GM12892 (cell line): ENCODE measurements at regions not wholly inside any gene's neighbourhood (a gene's known extent, or its start where the extent isn't known, plus 50 kb on each side); places are given as distances from the start of the nearest gene placed in this dataset.

Experiments
- POLR2A ChIP-seq: IDR thresholded peaks from 2 replicates; pipeline ENCODE4 v1.6.1; 2011; ENCODE audit warnings: low read depth, low read length, control low read depth
- POLR2AphosphoS5 ChIP-seq: IDR thresholded peaks from 2 replicates; pipeline ENCODE4 v1.6.1; 2011; ENCODE audit warnings: low read depth, low read length, control low read depth
- TAF1 ChIP-seq: IDR thresholded peaks from 2 replicates; pipeline ENCODE4 v1.6.1; 2011; ENCODE audit warnings: low read depth, mild to moderate bottlenecking, control low read depth, low read length, borderline replicate concordance

DNA sequence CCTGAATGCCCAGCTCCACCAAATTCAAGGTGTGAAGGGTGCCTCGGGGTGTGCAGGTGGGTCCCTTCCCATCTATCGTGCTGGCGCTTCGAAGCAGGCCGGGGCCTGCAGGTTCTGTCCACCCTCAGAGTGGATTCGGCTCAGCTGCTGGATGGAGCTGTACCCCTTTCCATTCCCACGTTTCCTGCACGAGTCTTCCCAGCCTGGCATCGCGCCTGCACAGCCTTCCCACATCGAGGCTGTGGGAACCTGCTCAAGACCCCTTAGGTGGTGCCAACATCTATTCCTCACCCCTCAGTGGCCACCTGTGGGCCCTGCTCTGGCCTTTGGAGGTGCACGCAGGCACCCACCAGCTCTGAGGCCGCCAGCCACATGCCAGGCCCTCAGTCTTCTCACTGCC is 65.7 kb downstream of the PDCL3 start:
- TF ChIP-seq POLR2A (no peak), POLR2AphosphoS5 (no peak), TAF1 (no peak)
